Middle frontal gyrus (tissue), 1 donor: ENCODE measurements at regions not wholly inside any gene's neighbourhood (a gene's known extent, or its start where the extent isn't known, plus 50 kb on each side); places are given as distances from the start of the nearest gene placed in this dataset.

Experiments used
- DNase-seq: peaks from one replicate; pipeline ENCODE4 v3.0.0-alpha.2; 2015; ENCODE audit warnings: low spot score; ENCODE audit errors: extremely low spot score

GRCh38 chrX:110858565-110858964 lies 62.9 kb upstream of the CHRDL1 start:
- no peak for DNase-seq

DNA sequence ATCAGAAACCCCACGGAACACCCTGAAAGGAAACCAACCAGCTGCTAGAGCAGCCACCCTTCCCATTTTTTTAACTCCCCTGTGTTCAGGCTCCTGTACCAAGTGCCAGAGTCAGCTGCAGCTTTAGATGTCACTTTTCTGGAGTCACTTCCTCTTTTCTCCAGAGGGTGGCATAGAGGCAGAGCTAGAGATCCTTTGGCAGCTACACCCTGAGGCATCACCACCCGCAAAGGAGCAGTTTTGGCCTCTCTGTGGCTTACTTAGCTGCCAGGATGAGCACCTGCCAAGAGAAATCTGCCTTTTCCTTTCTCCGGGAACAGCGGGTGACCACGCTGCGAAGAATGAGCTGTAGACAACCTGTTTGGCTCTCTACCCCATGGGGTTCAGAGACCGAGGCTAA lies 58.0 kb upstream of the CHRDL1 start:
- peak; percentile 3 for DNase-seq

- DNase-seq = no peak
These were observed 56.6 kb upstream of the CHRDL1 start for GRCh38 chrX:110852180-110852579.

DNA sequence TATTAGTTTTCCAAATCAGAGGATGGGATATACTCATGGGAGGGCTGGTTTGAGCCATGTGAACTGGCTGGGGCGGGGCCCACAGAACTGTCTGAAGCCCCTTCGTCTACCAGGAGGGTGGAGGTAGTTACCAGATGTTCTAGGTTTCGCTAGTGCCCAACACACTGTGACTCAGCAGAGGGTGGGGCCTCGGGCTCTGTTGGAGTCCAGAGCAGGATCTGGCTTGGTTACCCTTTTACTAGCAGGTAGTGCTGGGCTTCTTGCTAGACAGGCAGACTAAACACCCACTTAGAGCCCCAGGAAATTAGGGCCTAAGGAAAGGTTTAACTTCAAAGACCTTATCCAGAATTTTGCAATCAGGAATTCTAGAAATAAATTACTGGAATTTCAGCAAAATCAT lies 56.2 kb upstream of the CHRDL1 start:
- no peak for DNase-seq

- peak; percentile 45 for DNase-seq
These were observed 51.7 kb upstream of the CHRDL1 start for GRCh38 chrX:110847334-110847733.

- DNase-seq = no peak
These were observed 50.5 kb upstream of the CHRDL1 start for GRCh38 chrX:110846071-110846470.
